IMR-90 (cell line): ENCODE measurements at regions not wholly inside any gene's neighbourhood (a gene's known extent, or its start where the extent isn't known, plus 50 kb on each side); places are given as distances from the start of the nearest gene placed in this dataset.

Source experiments
- ATAC-seq: fragments of 200-7000 bp; cut with Tn5 transposase; 2 replicates; pipeline ENCODE4 v1.9.1; 2020; ENCODE audit warnings: low read depth, mild to moderate bottlenecking, moderate library complexity
- BruUV-seq: library from RNA; stranded (reverse); fragments of 400-500 nt; replicated peaks from 2 replicates; lab custom pipeline; 2021; lab: Mats Ljungman, UMichigan
- CTCF ChIA-PET: fragments of 300-600 bp; formaldehyde crosslinking; extraction: SDS; loops from one replicate; lab custom pipeline; 2021; ENCODE audit warnings: antibody characterized with exemption; lab: Yijun Ruan, JAX
- POLR2A ChIA-PET: fragments of 300-600 bp; sonication (Branson Sonifier 250); formaldehyde crosslinking; loops from one replicate; lab custom pipeline; 2022; ENCODE audit warnings: antibody characterized with exemption; ENCODE audit not compliant: unreplicated experiment; lab: Charles Lee
- DNase-seq: peaks from one replicate; pipeline ENCODE4 v3.0.0; 2013
- H2AFZ ChIP-seq: replicated peaks from 2 replicates; pipeline ENCODE3; 2013; ENCODE audit warnings: low read length, mild to moderate bottlenecking; ENCODE audit not compliant: poor library complexity
- H2AK5ac ChIP-seq: 2 replicates; pipeline ENCODE4 v1.6.1; 2013; ENCODE audit warnings: low read depth, low read length, inconsistent platforms
- H2AK9ac ChIP-seq: replicated peaks from 2 replicates; pipeline ENCODE3; 2013; ENCODE audit warnings: mild to moderate bottlenecking, low read depth, low read length, moderate library complexity; ENCODE audit not compliant: poor library complexity
- H2BK120ac ChIP-seq: 2 replicates; pipeline ENCODE4 v1.6.1; 2013; ENCODE audit warnings: low read depth, low read length, inconsistent platforms
- H2BK15ac ChIP-seq: 3 replicates; pipeline ENCODE4 v1.6.1; 2013; ENCODE audit warnings: low read depth, low read length, inconsistent platforms
- H2BK20ac ChIP-seq: 2 replicates; pipeline ENCODE4 v1.6.1; 2013; ENCODE audit warnings: low read depth, mild to moderate bottlenecking, inconsistent platforms, low read length, moderate library complexity
- H2BK5ac ChIP-seq: 2 replicates; pipeline ENCODE4 v1.6.1; 2013; ENCODE audit warnings: mild to moderate bottlenecking, low read depth, low read length, inconsistent platforms; ENCODE audit not compliant: poor library complexity, severe bottlenecking
- H3K14ac ChIP-seq: replicated peaks from 2 replicates; pipeline ENCODE4 v1.6.1; 2013; ENCODE audit warnings: low read depth, low read length, inconsistent platforms
- H3K18ac ChIP-seq: 2 replicates; pipeline ENCODE4 v1.6.1; 2013; ENCODE audit warnings: low read depth, low read length, control low read depth
- H3K23ac ChIP-seq: 2 replicates; pipeline ENCODE4 v1.6.1; 2013; ENCODE audit warnings: low read depth, low read length, inconsistent platforms
- H3K27ac ChIP-seq: 2 replicates; pipeline ENCODE4 v1.5.1; 2013; ENCODE audit warnings: mild to moderate bottlenecking, control low read depth, low read length; ENCODE audit not compliant: insufficient read depth
- H3K27me3 ChIP-seq: 2 replicates; pipeline ENCODE4 v1.6.1; 2013; ENCODE audit warnings: low read length; ENCODE audit not compliant: control insufficient read depth, insufficient read depth
- H3K36me3 ChIP-seq: 2 replicates; pipeline ENCODE4 v1.6.1; 2013; ENCODE audit warnings: low read length, mixed read lengths; ENCODE audit not compliant: control insufficient read depth, insufficient read depth
- H3K4ac ChIP-seq: 2 replicates; pipeline ENCODE4 v1.6.1; 2013; ENCODE audit warnings: low read depth, low read length, inconsistent platforms
- H3K4me1 ChIP-seq: 2 replicates; pipeline ENCODE4 v1.6.1; 2013; ENCODE audit warnings: low read length, mixed read lengths; ENCODE audit not compliant: control insufficient read depth, insufficient read depth
- H3K4me2 ChIP-seq: 2 replicates; pipeline ENCODE4 v1.6.1; 2013; ENCODE audit warnings: low read depth, mild to moderate bottlenecking, control low read depth, low read length, moderate library complexity
- H3K4me3 ChIP-seq: 2 replicates; pipeline ENCODE4 v1.5.1; 2013; ENCODE audit warnings: low read depth, mild to moderate bottlenecking, control low read depth, low read length, moderate library complexity; ENCODE audit not compliant: insufficient read depth
- H3K56ac ChIP-seq: 2 replicates; pipeline ENCODE4 v1.6.1; 2013; ENCODE audit warnings: low read length, inconsistent platforms; ENCODE audit not compliant: insufficient read depth; ENCODE audit errors: extremely low read depth
- H3K79me1 ChIP-seq, 2 experiments: 2 replicates each; pipeline ENCODE4 v1.6.1; 2013; ENCODE audit warnings: low read length in 2 of 2, inconsistent platforms in 1 of 2, low read depth in 1 of 2
- H3K9ac ChIP-seq: 2 replicates; pipeline ENCODE4 v1.6.1; 2013; ENCODE audit warnings: low read depth, low read length, control low read depth
- H3K9me1 ChIP-seq: 2 replicates; pipeline ENCODE4 v1.6.1; 2013; ENCODE audit warnings: low read length, inconsistent platforms; ENCODE audit not compliant: insufficient read depth
- H3K9me3 ChIP-seq: 2 replicates; pipeline ENCODE4 v1.6.1; 2013; ENCODE audit warnings: low read length; ENCODE audit not compliant: control insufficient read depth, insufficient read depth
- H4K20me1 ChIP-seq: 2 replicates; pipeline ENCODE4 v1.6.1; 2013; ENCODE audit warnings: low read length, inconsistent platforms; ENCODE audit not compliant: insufficient read depth
- H4K5ac ChIP-seq: 2 replicates; pipeline ENCODE4 v1.6.1; 2013; ENCODE audit warnings: mild to moderate bottlenecking, low read depth, low read length, control low read depth
- H4K8ac ChIP-seq, 2 experiments: 2 replicates each; pipeline ENCODE4 v1.6.1; 2013; ENCODE audit warnings: low read depth in 2 of 2, low read length in 2 of 2, control low read depth in 1 of 2, inconsistent platforms in 1 of 2
- H4K91ac ChIP-seq: 2 replicates; pipeline ENCODE4 v1.6.1; 2013; ENCODE audit warnings: low read depth, low read length, inconsistent platforms; ENCODE audit not compliant: insufficient read depth
- BHLHE40 ChIP-seq: fragments of 150-350 bp; IDR thresholded peaks from 2 replicates; pipeline ENCODE4 v1.6.1; 2016; ENCODE audit warnings: mild to moderate bottlenecking, low read depth, low read length
- CEBPB ChIP-seq: IDR thresholded peaks from 2 replicates; pipeline ENCODE4 v1.6.1; 2012; ENCODE audit warnings: low read depth, low read length, improper control_type of control experiment
- CHD1 ChIP-seq: IDR thresholded peaks from 2 replicates; pipeline ENCODE4 v1.6.1; 2012; ENCODE audit warnings: low read depth, low read length, improper control_type of control experiment
- FOS ChIP-seq: fragments of 150-350 bp; IDR thresholded peaks from 2 replicates; pipeline ENCODE4 v1.6.1; 2016; ENCODE audit warnings: low read depth, low read length
- MAFK ChIP-seq: IDR thresholded peaks from 2 replicates; pipeline ENCODE4 v1.6.1; 2012; ENCODE audit warnings: low read depth, low read length, improper control_type of control experiment
- MAZ ChIP-seq: IDR thresholded peaks from 2 replicates; pipeline ENCODE4 v1.6.1; 2012; ENCODE audit warnings: low read depth, mild to moderate bottlenecking, low read length, improper control_type of control experiment, moderate library complexity, borderline replicate concordance
- MXI1 ChIP-seq: IDR thresholded peaks from 2 replicates; pipeline ENCODE4 v1.6.1; 2012; ENCODE audit warnings: low read depth, mild to moderate bottlenecking, low read length, moderate library complexity, borderline replicate concordance
- NFE2L2 ChIP-seq: fragments of 150-350 bp; IDR thresholded peaks from 2 replicates; pipeline ENCODE4 v1.6.1; 2016; ENCODE audit warnings: low read depth, mild to moderate bottlenecking, low read length
- POLR2A ChIP-seq: IDR thresholded peaks from 2 replicates; pipeline ENCODE4 v1.6.1; 2012; ENCODE audit warnings: mild to moderate bottlenecking, low read depth, low read length
- RAD21 ChIP-seq: IDR thresholded peaks from 2 replicates; pipeline ENCODE4 v1.6.1; 2012; ENCODE audit warnings: low read length, improper control_type of control experiment
- RCOR1 ChIP-seq: IDR thresholded peaks from 2 replicates; pipeline ENCODE4 v1.6.1; 2012; ENCODE audit warnings: mild to moderate bottlenecking, low read length, improper control_type of control experiment; ENCODE audit not compliant: insufficient replicate concordance
- RFX5 ChIP-seq: IDR thresholded peaks from 2 replicates; pipeline ENCODE4 v1.8.0; 2012; ENCODE audit warnings: low read depth, mild to moderate bottlenecking, low read length, moderate library complexity
- SMC3 ChIP-seq: fragments of 150-350 bp; IDR thresholded peaks from 2 replicates; pipeline ENCODE4 v1.6.1; 2016; ENCODE audit warnings: low read depth, mild to moderate bottlenecking, antibody characterized with exemption, low read length, moderate library complexity
- WGBS, 2 experiments: methylation state at CpG; one replicate each; pipeline versions ENCODE4 v1.1.5 to v1.1.7; 2013; ENCODE audit warnings: missing lambda C conversion rate in 2 of 2; ENCODE audit not compliant: insufficient read length in 1 of 2; ENCODE audit errors: extremely low coverage in 2 of 2; 5-methylcytosine and 5-hydroxymethylcytosine counted together
- dilution Hi-C: fragments of 300-500 bp; cut with HindIII; formaldehyde crosslinking; loops from one replicate; pipeline ENCODE4 v1.14.3; 2018; ENCODE audit warnings: low sequenced_read_pairs; ENCODE audit not compliant: unreplicated experiment
- in situ Hi-C: fragments of 300-500 bp; cut with MboI; formaldehyde crosslinking; loops from 3 replicates; pipeline ENCODE4 v1.14.3; 2019; ENCODE audit warnings: low sequenced_read_pairs, inconsistent platforms, mixed read lengths
- intact Hi-C: fragments of 100-400 bp; cut with micrococcal nuclease; formaldehyde crosslinking; loops from 2 replicates; pipeline ENCODE4 v1.10.0; 2022
- TF ChIP-seq, protein P1 (sequence below): fragments of 150-350 bp; IDR thresholded peaks from 2 replicates; pipeline ENCODE4 v1.6.1; 2017; ENCODE audit warnings: mild to moderate bottlenecking, antibody characterized with exemption, low read length, low read depth
- TF ChIP-seq, protein P2 (sequence below): fragments of 150-350 bp; IDR thresholded peaks from 2 replicates; pipeline ENCODE4 v1.6.1; 2016; ENCODE audit warnings: low read depth, mild to moderate bottlenecking, low read length, moderate library complexity, borderline replicate concordance
- TF ChIP-seq, protein P3 (sequence below): conservative IDR thresholded peaks from 2 replicates; pipeline ENCODE4 v1.5.1; 2012; ENCODE audit warnings: mild to moderate bottlenecking, low read depth, low read length, improper control_type of control experiment

DNA sequence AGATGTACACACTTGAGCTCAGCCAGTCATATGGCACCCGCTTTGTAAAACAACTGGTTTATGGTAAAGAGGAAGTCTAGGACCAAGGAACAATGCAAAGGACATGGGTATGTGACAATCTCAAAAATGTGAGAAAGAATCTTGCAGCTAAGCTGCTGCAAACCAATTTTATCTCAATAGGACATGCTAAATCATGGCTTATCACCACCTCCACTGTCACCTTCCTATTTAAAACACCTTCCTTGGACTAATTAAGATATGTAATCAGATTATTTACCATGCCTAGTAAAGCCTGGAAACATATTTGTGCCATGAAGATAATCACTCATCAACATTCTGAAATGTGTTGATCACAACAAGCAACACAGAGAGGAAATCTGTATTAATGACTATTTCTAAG lies 622.7 kb downstream of the CDH11 start:
- Histone ChIP-seq H2AFZ (no peak overlapping the region), H3K18ac (no peak overlapping the region), H3K56ac (no peak overlapping the region), H3K4me2 (no peak overlapping the region), H4K5ac (no peak overlapping the region), H3K79me1 (no peaks in the 10 kb centered on the region), H2BK5ac (no peak overlapping the region), H4K20me1 (no peaks in the 10 kb centered on the region), H3K4ac (no peak overlapping the region), H3K9me3 (no peaks in the 10 kb centered on the region), H2AK9ac (no peak overlapping the region), H4K91ac (no peak overlapping the region), H3K27ac (no peak overlapping the region), H3K9ac (no peak overlapping the region), H2BK20ac (no peak overlapping the region), H3K27me3 (no peaks in the 10 kb centered on the region), H3K23ac (no peak overlapping the region), H3K4me1 (no peaks in the 10 kb centered on the region), H3K4me3 (no peak overlapping the region), H3K14ac (no peak overlapping the region), H3K36me3 (no peaks in the 10 kb centered on the region), H3K9me1 (no peaks in the 10 kb centered on the region), H2AK5ac (no peak overlapping the region), H2BK120ac (no peak overlapping the region), H2BK15ac (no peak overlapping the region), H4K8ac (no peak overlapping the region)
- ChIA-PET POLR2A (no interaction called here), CTCF (no interaction called here)
- BruUV-seq = no TSS peak
- TF ChIP-seq MAFK (no peak), RFX5 (no peak), MXI1 (no peak), MAZ (no peak), BHLHE40 (no peak), POLR2A (no peak), RCOR1 (no peak), RAD21 (no peak), CHD1 (no peak), NFE2L2 (no peak), CEBPB (no peak), FOS (no peak), SMC3 (no peak)
- TF ChIP-seq, protein P1, sequence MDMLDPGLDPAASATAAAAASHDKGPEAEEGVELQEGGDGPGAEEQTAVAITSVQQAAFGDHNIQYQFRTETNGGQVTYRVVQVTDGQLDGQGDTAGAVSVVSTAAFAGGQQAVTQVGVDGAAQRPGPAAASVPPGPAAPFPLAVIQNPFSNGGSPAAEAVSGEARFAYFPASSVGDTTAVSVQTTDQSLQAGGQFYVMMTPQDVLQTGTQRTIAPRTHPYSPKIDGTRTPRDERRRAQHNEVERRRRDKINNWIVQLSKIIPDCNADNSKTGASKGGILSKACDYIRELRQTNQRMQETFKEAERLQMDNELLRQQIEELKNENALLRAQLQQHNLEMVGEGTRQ = no peak
- TF ChIP-seq, protein P2, sequence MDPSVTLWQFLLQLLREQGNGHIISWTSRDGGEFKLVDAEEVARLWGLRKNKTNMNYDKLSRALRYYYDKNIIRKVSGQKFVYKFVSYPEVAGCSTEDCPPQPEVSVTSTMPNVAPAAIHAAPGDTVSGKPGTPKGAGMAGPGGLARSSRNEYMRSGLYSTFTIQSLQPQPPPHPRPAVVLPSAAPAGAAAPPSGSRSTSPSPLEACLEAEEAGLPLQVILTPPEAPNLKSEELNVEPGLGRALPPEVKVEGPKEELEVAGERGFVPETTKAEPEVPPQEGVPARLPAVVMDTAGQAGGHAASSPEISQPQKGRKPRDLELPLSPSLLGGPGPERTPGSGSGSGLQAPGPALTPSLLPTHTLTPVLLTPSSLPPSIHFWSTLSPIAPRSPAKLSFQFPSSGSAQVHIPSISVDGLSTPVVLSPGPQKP = no peak
- TF ChIP-seq, protein P3, sequence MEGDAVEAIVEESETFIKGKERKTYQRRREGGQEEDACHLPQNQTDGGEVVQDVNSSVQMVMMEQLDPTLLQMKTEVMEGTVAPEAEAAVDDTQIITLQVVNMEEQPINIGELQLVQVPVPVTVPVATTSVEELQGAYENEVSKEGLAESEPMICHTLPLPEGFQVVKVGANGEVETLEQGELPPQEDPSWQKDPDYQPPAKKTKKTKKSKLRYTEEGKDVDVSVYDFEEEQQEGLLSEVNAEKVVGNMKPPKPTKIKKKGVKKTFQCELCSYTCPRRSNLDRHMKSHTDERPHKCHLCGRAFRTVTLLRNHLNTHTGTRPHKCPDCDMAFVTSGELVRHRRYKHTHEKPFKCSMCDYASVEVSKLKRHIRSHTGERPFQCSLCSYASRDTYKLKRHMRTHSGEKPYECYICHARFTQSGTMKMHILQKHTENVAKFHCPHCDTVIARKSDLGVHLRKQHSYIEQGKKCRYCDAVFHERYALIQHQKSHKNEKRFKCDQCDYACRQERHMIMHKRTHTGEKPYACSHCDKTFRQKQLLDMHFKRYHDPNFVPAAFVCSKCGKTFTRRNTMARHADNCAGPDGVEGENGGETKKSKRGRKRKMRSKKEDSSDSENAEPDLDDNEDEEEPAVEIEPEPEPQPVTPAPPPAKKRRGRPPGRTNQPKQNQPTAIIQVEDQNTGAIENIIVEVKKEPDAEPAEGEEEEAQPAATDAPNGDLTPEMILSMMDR = no peak
- WGBS, 2 experiments = no CpG with 5 or more reads among the region's 1 CpG
- DNase-seq (no peak), ATAC-seq (no peak)
- dilution Hi-C loops = no loop called here
- intact Hi-C loops = no loop called here
- in situ Hi-C loops = no loop called here
